KMS-11 (cell line): ENCODE measurements at regions not wholly inside any gene's neighbourhood (a gene's known extent, or its start where the extent isn't known, plus 50 kb on each side); places are given as distances from the start of the nearest gene placed in this dataset.
A peak's percentile ranks its signal among the peaks of the same experiment; 100 is the strongest.

Experiments used
- H2AFZ ChIP-seq: fragments of 200-600 bp; sonication (generic); 2 replicates; pipeline ENCODE4 v1.6.1; 2016; ENCODE audit warnings: antibody characterized with exemption, mixed run types, low read depth
- H3K27ac ChIP-seq: fragments of 200-600 bp; sonication (generic); 2 replicates; pipeline ENCODE4 v1.6.1; 2016; ENCODE audit warnings: mild to moderate bottlenecking, mixed run types
- H3K27me3 ChIP-seq: fragments of 200-600 bp; sonication (generic); 2 replicates; pipeline ENCODE4 v1.6.1; 2017; ENCODE audit warnings: mild to moderate bottlenecking, low read depth, mixed run types, moderate library complexity; ENCODE audit not compliant: insufficient read depth
- H3K36me3 ChIP-seq: fragments of 200-600 bp; sonication (generic); 2 replicates; pipeline ENCODE4 v1.6.1; 2017; ENCODE audit warnings: mild to moderate bottlenecking, mixed run types; ENCODE audit not compliant: insufficient read depth
- H3K4me1 ChIP-seq: fragments of 200-600 bp; sonication (generic); 2 replicates; pipeline ENCODE4 v1.6.1; 2016; ENCODE audit warnings: mild to moderate bottlenecking, low read depth, mixed run types; ENCODE audit not compliant: poor library complexity, severe bottlenecking
- H3K4me2 ChIP-seq: fragments of 200-600 bp; sonication (generic); 2 replicates; pipeline ENCODE4 v1.7.0; 2016; ENCODE audit warnings: mild to moderate bottlenecking, mixed run types
- H3K4me3 ChIP-seq: fragments of 200-600 bp; sonication (generic); IDR thresholded peaks from 2 replicates; pipeline ENCODE4 v1.6.1; 2017; ENCODE audit warnings: low read depth, low read length, mixed read lengths; ENCODE audit not compliant: insufficient read depth
- H3K79me2 ChIP-seq: fragments of 200-600 bp; sonication (generic); 2 replicates; pipeline ENCODE4 v1.6.1; 2016; ENCODE audit warnings: low read depth, mixed run types; ENCODE audit not compliant: insufficient read depth
- H3K9ac ChIP-seq: fragments of 200-600 bp; sonication (generic); 2 replicates; pipeline ENCODE4 v1.6.1; 2016; ENCODE audit warnings: mild to moderate bottlenecking, mixed run types
- H4K20me1 ChIP-seq: fragments of 200-600 bp; sonication (generic); 2 replicates; pipeline ENCODE4 v1.6.1; 2016; ENCODE audit warnings: mild to moderate bottlenecking, mixed run types; ENCODE audit not compliant: insufficient read depth
- CTCF ChIP-seq: fragments of 200-600 bp; sonication (generic); conservative IDR thresholded peaks from 2 replicates; pipeline ENCODE4 v1.6.1; 2017; ENCODE audit warnings: low read depth, mild to moderate bottlenecking, antibody characterized with exemption, low read length, moderate library complexity, mixed read lengths

GRCh38 chr12:46663318-46663717 is 162.5 kb downstream of the SLC38A4 start:
- Histone ChIP-seq H3K27me3 (no peaks in the 10 kb centered on the region), H3K79me2 (no peaks in the 10 kb centered on the region), H3K27ac (no peak overlapping the region), H3K4me2 (no peak overlapping the region), H3K4me3 (no peak overlapping the region), H3K4me1 (peaks cover 54% of the 10 kb centered on the region), H3K36me3 (no peaks in the 10 kb centered on the region), H4K20me1 (no peaks in the 10 kb centered on the region), H3K9ac (no peak overlapping the region), H2AFZ (no peak overlapping the region)
- TF ChIP-seq CTCF: no peak

- Histone ChIP-seq H3K9ac (no peak overlapping the region), H3K27ac (peak overlapping the region; percentile 23; the same call in 1 of the 2 replicates), H3K4me3 (no peak overlapping the region), H2AFZ (peak overlapping the region; percentile 24), H3K4me1 (peaks cover 51% of the 10 kb centered on the region), H3K4me2 (peak overlapping the region; percentile 18; the same call in 1 of the 2 replicates), H3K27me3 (no peaks in the 10 kb centered on the region), H4K20me1 (no peaks in the 10 kb centered on the region), H3K79me2 (no peaks in the 10 kb centered on the region), H3K36me3 (no peaks in the 10 kb centered on the region)
- TF ChIP-seq CTCF: peak; percentile 83
Measured at GRCh38 chr12:46661110-46661845, 164.5 kb downstream of the SLC38A4 start.

GRCh38 chr12:46660719-46661109 is 165.1 kb downstream of the SLC38A4 start:
- no peaks in the 10 kb centered on the region for H3K79me2 ChIP-seq
- H3K4me3 ChIP-seq: no peak overlapping the region
- peaks cover 45% of the 10 kb centered on the region for H3K4me1 ChIP-seq
- no peaks in the 10 kb centered on the region for H4K20me1 ChIP-seq
- H3K27ac ChIP-seq: peak overlapping the region; percentile 23; the same call in 1 of the 2 replicates
- no peaks in the 10 kb centered on the region for H3K36me3 ChIP-seq
- H3K9ac ChIP-seq: no peak overlapping the region
- no peaks in the 10 kb centered on the region for H3K27me3 ChIP-seq
- no peak overlapping the region for H2AFZ ChIP-seq
- peak overlapping the region; percentile 18; the same call in 1 of the 2 replicates for H3K4me2 ChIP-seq
- TF ChIP-seq CTCF: no peak

- no peak overlapping the region for H3K9ac ChIP-seq
- no peaks in the 10 kb centered on the region for H4K20me1 ChIP-seq
- H3K4me3 ChIP-seq: no peak overlapping the region
- TF ChIP-seq CTCF: no peak
- H3K4me2 ChIP-seq: no peak overlapping the region
- no peaks in the 10 kb centered on the region for H3K36me3 ChIP-seq
- no peak overlapping the region for H3K27ac ChIP-seq
- no peak overlapping the region for H2AFZ ChIP-seq
- no peaks in the 10 kb centered on the region for H3K79me2 ChIP-seq
- H3K4me1 ChIP-seq: peaks cover 40% of the 10 kb centered on the region
- H3K27me3 ChIP-seq: no peaks in the 10 kb centered on the region
Measured at GRCh38 chr12:46660276-46660675, 165.5 kb downstream of the SLC38A4 start.
